ENCODE measurements at regions not wholly inside any gene's neighbourhood (a gene's known extent, or its start where the extent isn't known, plus 50 kb on each side); places are given as distances from the start of the nearest gene placed in this dataset.
"Not testable (repeated sequence)": the region's sequence is repeated elsewhere in the genome, so short reads cannot be mapped to it uniquely, and the experiment has no call there.

DNA sequence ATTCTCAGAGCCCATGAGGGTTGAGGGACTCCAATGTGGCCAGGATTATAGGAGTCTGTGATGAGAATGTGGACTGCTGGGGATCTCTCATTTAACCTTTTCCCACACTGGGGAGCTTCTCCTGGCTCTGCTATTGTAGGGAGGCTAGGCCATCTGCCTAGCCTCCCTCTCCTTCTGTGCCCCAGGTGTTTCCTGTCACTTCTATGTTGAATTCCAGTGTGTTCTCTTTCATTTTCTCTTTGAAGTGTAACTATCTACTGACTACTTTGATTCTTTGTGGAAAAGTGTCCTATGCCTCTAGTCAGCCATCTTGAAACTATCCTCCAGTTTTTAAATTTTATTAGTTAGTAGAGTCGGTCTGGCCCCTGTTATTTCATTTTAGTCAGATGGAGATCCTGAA, 53.4 kb upstream of the ABCD2 start:
- TF ChIP-seq, protein P1, sequence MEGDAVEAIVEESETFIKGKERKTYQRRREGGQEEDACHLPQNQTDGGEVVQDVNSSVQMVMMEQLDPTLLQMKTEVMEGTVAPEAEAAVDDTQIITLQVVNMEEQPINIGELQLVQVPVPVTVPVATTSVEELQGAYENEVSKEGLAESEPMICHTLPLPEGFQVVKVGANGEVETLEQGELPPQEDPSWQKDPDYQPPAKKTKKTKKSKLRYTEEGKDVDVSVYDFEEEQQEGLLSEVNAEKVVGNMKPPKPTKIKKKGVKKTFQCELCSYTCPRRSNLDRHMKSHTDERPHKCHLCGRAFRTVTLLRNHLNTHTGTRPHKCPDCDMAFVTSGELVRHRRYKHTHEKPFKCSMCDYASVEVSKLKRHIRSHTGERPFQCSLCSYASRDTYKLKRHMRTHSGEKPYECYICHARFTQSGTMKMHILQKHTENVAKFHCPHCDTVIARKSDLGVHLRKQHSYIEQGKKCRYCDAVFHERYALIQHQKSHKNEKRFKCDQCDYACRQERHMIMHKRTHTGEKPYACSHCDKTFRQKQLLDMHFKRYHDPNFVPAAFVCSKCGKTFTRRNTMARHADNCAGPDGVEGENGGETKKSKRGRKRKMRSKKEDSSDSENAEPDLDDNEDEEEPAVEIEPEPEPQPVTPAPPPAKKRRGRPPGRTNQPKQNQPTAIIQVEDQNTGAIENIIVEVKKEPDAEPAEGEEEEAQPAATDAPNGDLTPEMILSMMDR (IDR thresholded peaks at IDR 0.05): no peak
- Histone ChIP-seq H3K4me1 (no peaks in the 10 kb centered on the region), H3K27ac (no peak overlapping the region), H3K4me3 (no peak overlapping the region), H3K9me3 (no peaks in the 10 kb centered on the region), H3K27me3 (no peaks in the 10 kb centered on the region), H3K36me3 (no peaks in the 10 kb centered on the region)
- intact Hi-C loops (cut with DNase I): no loop called here
- no peak for DNase-seq (ENCODE audit: low spot score in 2 of 2)

DNA sequence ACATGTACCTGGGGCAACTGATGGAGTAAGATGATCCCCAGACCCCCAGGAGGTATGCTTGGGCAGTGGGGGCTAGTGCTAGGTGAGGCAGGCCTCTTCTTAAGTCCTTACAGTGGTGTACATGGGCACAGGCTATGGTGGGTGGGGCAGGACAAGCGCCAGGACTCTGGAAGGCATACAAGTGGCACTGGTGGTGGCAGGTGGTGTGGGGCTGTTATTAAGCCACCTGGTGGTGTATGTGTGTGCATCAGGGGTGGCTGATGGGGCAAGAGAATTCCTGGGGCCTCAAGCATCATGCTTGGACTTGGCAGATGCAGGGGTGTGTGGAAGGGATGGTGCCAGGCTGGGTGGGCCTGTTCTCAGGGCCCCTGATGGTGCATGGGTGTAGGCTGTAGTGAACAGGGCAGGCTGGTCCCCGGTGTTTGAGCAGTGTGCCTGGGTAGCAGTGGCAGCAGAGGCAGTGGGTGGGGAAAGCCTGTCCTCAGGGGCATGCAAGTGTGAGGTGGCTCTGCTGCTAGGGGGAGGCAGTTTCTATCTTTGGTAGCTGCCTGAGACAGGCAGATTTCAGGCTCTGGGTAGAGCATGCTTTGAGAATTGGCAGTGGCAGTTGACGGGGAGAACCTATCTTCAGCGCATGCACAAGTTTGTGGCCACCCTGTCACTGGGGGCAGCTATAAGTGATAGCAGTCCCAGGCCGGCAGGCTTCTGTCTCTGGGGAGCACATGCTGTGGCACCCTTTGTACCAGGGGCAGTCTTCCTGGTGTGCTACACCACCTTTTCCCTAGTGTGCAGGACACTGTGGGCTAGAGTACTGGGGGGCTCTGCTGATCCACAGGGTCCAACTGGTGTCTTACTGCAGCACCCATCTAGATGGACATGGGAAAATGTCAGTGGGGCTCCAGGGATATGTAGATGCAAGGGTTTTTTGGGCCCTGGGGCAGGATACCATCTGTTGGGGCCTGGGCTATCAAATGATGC, 52.6 kb upstream of the ABCD2 start:
- Histone ChIP-seq H3K4me3 (no peak overlapping the region), H3K9me3 (no peaks in the 10 kb centered on the region), H3K36me3 (no peaks in the 10 kb centered on the region), H3K27me3 (no peaks in the 10 kb centered on the region), H3K4me1 (no peaks in the 10 kb centered on the region), H3K27ac (no peak overlapping the region)
- intact Hi-C loops (cut with DNase I): no loop called here
- TF ChIP-seq, protein P1 (IDR thresholded peaks at IDR 0.05): no peak
- no peak for DNase-seq (ENCODE audit: low spot score in 2 of 2)

DNA sequence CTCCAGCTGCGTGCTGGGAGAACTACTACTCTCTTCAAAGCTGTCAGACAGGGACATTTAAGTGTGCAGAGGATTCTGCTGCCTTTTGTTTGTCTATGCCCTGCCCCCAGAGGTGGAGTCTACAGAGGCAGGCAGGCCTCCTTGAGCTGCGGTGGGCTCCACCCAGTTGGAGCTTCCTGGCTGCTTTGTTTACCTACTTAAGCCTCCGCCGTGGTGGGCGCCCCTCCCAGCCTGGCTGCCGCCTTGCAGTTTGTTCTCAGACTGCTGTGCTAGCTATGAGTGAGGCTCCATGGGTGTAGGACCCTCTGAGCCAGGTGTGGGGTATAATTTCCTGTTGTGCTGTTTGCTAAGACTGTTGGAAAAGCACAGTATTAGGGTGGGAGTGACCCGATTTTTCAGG, 49.9 kb upstream of the ABCD2 start:
- H3K4me1 ChIP-seq; H3K27me3 ChIP-seq; H3K4me3 ChIP-seq; intact Hi-C loops (cut with DNase I); DNase-seq (ENCODE audit: low spot score in 2 of 2); H3K36me3 ChIP-seq; H3K27ac ChIP-seq; H3K9me3 ChIP-seq: not testable (repeated sequence)
